ENCODE measurements at regions not wholly inside any gene's neighbourhood (a gene's known extent, or its start where the extent isn't known, plus 50 kb on each side); places are given as distances from the start of the nearest gene placed in this dataset.

GRCh38 chr14:45400950-45401640 lies 148.1 kb upstream of the MIS18BP1 start:
- no peaks in the 10 kb centered on the region for H4K20me1 ChIP-seq (ENCODE audit: control insufficient read depth, extremely low read depth, insufficient read depth, low read length)
- H3K36me3 ChIP-seq (ENCODE audit: control insufficient read depth in 2 of 2, extremely low read depth in 1 of 2, insufficient read depth in 2 of 2, low read length in 2 of 2) = no peaks in the 10 kb centered on the region
- no peak overlapping the region for H3K27ac ChIP-seq (ENCODE audit: control insufficient read depth, insufficient read depth, low read length)
- H3K4me2 ChIP-seq (ENCODE audit: control insufficient read depth, extremely low read depth, insufficient read depth, low read depth, low read length) = no peak overlapping the region
- FAIRE-seq = no peak
- TF ChIP-seq EZH2 (IDR thresholded peaks at IDR 0.05; ENCODE audit: low read length) = no peak
- no peak for TF ChIP-seq CTCF (optimal IDR thresholded peaks at IDR 0.05 in 1 of 3, IDR thresholded peaks at IDR 0.05 in 1 of 3, conservative IDR thresholded peaks at IDR 0.05 in 1 of 3; ENCODE audit: extremely low read depth in 1 of 3, insufficient read depth in 2 of 3, low read length in 3 of 3)
- no peak overlapping the region for H3K4me3 ChIP-seq (ENCODE audit: control insufficient read depth in 2 of 3, extremely low read depth in 1 of 3, insufficient read depth in 2 of 3, low read depth in 1 of 3, low read length in 3 of 3)
- no peaks in the 10 kb centered on the region for H3K27me3 ChIP-seq (ENCODE audit: control insufficient read depth, extremely low read depth, insufficient read depth, low read length)
- H3K9ac ChIP-seq (ENCODE audit: control insufficient read depth, extremely low read depth, insufficient read depth, low read length) = no peak overlapping the region
- no peaks in the 10 kb centered on the region for H3K9me1 ChIP-seq (ENCODE audit: control insufficient read depth, extremely low read depth, insufficient read depth, low read length)
- no peaks in the 10 kb centered on the region for H3K9me3 ChIP-seq (ENCODE audit: control insufficient read depth, low read depth, low read length)
- DNase-seq (ENCODE audit: low read depth, low spot score) = no peak
- no peaks in the 10 kb centered on the region for H3K4me1 ChIP-seq (ENCODE audit: control insufficient read depth, extremely low read depth, insufficient read depth, low read length)
- dilution Hi-C loops (cut with MboI; ENCODE audit: extremely low pct_ligation_motif_present, low sequenced_read_pairs) = no loop called here
- no peak overlapping the region for H2AFZ ChIP-seq (ENCODE audit: control insufficient read depth, low read length)
- no peaks in the 10 kb centered on the region for H3K79me2 ChIP-seq (ENCODE audit: control insufficient read depth, insufficient read depth, low read length)

- no peak overlapping the region for H3K27ac ChIP-seq (ENCODE audit: control insufficient read depth, insufficient read depth, low read length)
- no peaks in the 10 kb centered on the region for H3K36me3 ChIP-seq (ENCODE audit: control insufficient read depth in 2 of 2, extremely low read depth in 1 of 2, insufficient read depth in 2 of 2, low read length in 2 of 2)
- no peak overlapping the region for H3K4me2 ChIP-seq (ENCODE audit: control insufficient read depth, extremely low read depth, insufficient read depth, low read depth, low read length)
- H3K27me3 ChIP-seq (ENCODE audit: control insufficient read depth, extremely low read depth, insufficient read depth, low read length) = no peaks in the 10 kb centered on the region
- H3K4me3 ChIP-seq (ENCODE audit: control insufficient read depth in 2 of 3, extremely low read depth in 1 of 3, insufficient read depth in 2 of 3, low read depth in 1 of 3, low read length in 3 of 3) = no peak overlapping the region
- no peaks in the 10 kb centered on the region for H4K20me1 ChIP-seq (ENCODE audit: control insufficient read depth, extremely low read depth, insufficient read depth, low read length)
- H3K9me1 ChIP-seq (ENCODE audit: control insufficient read depth, extremely low read depth, insufficient read depth, low read length) = no peaks in the 10 kb centered on the region
- no peaks in the 10 kb centered on the region for H3K4me1 ChIP-seq (ENCODE audit: control insufficient read depth, extremely low read depth, insufficient read depth, low read length)
- no peak overlapping the region for H3K9ac ChIP-seq (ENCODE audit: control insufficient read depth, extremely low read depth, insufficient read depth, low read length)
- no peaks in the 10 kb centered on the region for H3K9me3 ChIP-seq (ENCODE audit: control insufficient read depth, low read depth, low read length)
- no peak for DNase-seq (ENCODE audit: low read depth, low spot score)
- FAIRE-seq = no peak
- dilution Hi-C loops (cut with MboI; ENCODE audit: extremely low pct_ligation_motif_present, low sequenced_read_pairs) = no loop called here
- TF ChIP-seq CTCF (optimal IDR thresholded peaks at IDR 0.05 in 1 of 3, IDR thresholded peaks at IDR 0.05 in 1 of 3, conservative IDR thresholded peaks at IDR 0.05 in 1 of 3; ENCODE audit: extremely low read depth in 1 of 3, insufficient read depth in 2 of 3, low read length in 3 of 3) = no peak
- TF ChIP-seq EZH2 (IDR thresholded peaks at IDR 0.05; ENCODE audit: low read length) = no peak
- no peaks in the 10 kb centered on the region for H3K79me2 ChIP-seq (ENCODE audit: control insufficient read depth, insufficient read depth, low read length)
- H2AFZ ChIP-seq (ENCODE audit: control insufficient read depth, low read length) = no peak overlapping the region
Measured at GRCh38 chr14:45400509-45400908, 147.5 kb upstream of the MIS18BP1 start.
